ENCODE measurements at regions not wholly inside any gene's neighbourhood (a gene's known extent, or its start where the extent isn't known, plus 50 kb on each side); places are given as distances from the start of the nearest gene placed in this dataset.

DNA sequence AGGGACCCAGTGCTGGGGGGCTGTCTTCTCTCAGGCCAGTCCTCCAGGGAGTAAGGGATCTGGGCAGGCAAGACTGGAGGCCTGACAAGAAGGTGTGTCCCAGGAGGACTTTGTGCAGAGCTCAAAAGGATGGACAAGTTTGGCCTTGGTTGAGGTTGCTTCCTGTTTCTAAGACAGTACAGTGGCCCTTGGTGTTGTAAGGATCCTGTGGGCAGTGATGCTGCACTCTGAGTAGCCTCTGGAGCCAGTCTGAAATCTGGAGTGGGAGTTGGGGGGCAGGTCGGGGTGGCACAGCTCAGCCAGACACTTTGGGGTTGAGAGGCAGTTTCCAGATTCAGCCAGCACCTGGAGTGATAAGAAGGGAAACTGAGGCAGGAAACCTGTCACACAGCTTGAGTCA lies 139.2 kb upstream of the ZMIZ1 start:
- TF ChIP-seq RAD21 (IDR thresholded peaks at IDR 0.05; ENCODE audit: low read depth) (no peak), EP300 (IDR thresholded peaks at IDR 0.05; ENCODE audit: borderline replicate concordance) (no peak), TEAD4 (IDR thresholded peaks at IDR 0.05) (no peak), EGR1 (IDR thresholded peaks at IDR 0.05) (no peak), FOXM1 (IDR thresholded peaks at IDR 0.05; ENCODE audit: borderline replicate concordance, low read depth) (no peak), CREB1 (IDR thresholded peaks at IDR 0.05; ENCODE audit: low read depth) (no peak), YY1 (IDR thresholded peaks at IDR 0.05; ENCODE audit: low read depth) (no peak), ZBTB7A (IDR thresholded peaks at IDR 0.05; ENCODE audit: low read depth) (no peak), TAF1 (IDR thresholded peaks at IDR 0.05; ENCODE audit: low read depth) (no peak)
- TF ChIP-seq, protein P1, sequence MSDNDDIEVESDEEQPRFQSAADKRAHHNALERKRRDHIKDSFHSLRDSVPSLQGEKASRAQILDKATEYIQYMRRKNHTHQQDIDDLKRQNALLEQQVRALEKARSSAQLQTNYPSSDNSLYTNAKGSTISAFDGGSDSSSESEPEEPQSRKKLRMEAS (IDR thresholded peaks at IDR 0.05): no peak
- TF ChIP-seq, protein P2, sequence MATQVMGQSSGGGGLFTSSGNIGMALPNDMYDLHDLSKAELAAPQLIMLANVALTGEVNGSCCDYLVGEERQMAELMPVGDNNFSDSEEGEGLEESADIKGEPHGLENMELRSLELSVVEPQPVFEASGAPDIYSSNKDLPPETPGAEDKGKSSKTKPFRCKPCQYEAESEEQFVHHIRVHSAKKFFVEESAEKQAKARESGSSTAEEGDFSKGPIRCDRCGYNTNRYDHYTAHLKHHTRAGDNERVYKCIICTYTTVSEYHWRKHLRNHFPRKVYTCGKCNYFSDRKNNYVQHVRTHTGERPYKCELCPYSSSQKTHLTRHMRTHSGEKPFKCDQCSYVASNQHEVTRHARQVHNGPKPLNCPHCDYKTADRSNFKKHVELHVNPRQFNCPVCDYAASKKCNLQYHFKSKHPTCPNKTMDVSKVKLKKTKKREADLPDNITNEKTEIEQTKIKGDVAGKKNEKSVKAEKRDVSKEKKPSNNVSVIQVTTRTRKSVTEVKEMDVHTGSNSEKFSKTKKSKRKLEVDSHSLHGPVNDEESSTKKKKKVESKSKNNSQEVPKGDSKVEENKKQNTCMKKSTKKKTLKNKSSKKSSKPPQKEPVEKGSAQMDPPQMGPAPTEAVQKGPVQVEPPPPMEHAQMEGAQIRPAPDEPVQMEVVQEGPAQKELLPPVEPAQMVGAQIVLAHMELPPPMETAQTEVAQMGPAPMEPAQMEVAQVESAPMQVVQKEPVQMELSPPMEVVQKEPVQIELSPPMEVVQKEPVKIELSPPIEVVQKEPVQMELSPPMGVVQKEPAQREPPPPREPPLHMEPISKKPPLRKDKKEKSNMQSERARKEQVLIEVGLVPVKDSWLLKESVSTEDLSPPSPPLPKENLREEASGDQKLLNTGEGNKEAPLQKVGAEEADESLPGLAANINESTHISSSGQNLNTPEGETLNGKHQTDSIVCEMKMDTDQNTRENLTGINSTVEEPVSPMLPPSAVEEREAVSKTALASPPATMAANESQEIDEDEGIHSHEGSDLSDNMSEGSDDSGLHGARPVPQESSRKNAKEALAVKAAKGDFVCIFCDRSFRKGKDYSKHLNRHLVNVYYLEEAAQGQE (IDR thresholded peaks at IDR 0.05; ENCODE audit: low read depth): no peak

All from Ishikawa (cell line).